ENCODE measurements at regions not wholly inside any gene's neighbourhood (a gene's known extent, or its start where the extent isn't known, plus 50 kb on each side); places are given as distances from the start of the nearest gene placed in this dataset.

GRCh38 chr2:220365023-220365422 lies 737.6 kb downstream of the SLC4A3 start:
- H3K36me3 ChIP-seq = no peaks in the 10 kb centered on the region
- no peak for TF ChIP-seq CTCF (IDR thresholded peaks at IDR 0.05; ENCODE audit: borderline replicate concordance)
- H3K9me3 ChIP-seq (replicated peaks) = peaks cover 17% of the 10 kb centered on the region
- no peaks in the 10 kb centered on the region for H3K4me1 ChIP-seq
- H3K4me3 ChIP-seq = no peak overlapping the region
- intact Hi-C loops (cut with micrococcal nuclease) = no loop called here
- H3K27ac ChIP-seq (replicated peaks) = no peak overlapping the region
- no peaks in the 10 kb centered on the region for H3K27me3 ChIP-seq (ENCODE audit: low read depth)
- DNase-seq = no peak

- Histone ChIP-seq H3K36me3 (no peaks in the 10 kb centered on the region), H3K9me3 (replicated peaks) (peaks cover 15% of the 10 kb centered on the region), H3K4me3 (no peak overlapping the region), H3K27ac (replicated peaks) (no peak overlapping the region), H3K27me3 (ENCODE audit: low read depth) (no peaks in the 10 kb centered on the region), H3K4me1 (no peaks in the 10 kb centered on the region)
- no peak for DNase-seq
- no peak for TF ChIP-seq CTCF (IDR thresholded peaks at IDR 0.05; ENCODE audit: borderline replicate concordance)
- intact Hi-C loops (cut with micrococcal nuclease) = no loop called here
These were observed 739.3 kb downstream of the SLC4A3 start for GRCh38 chr2:220366765-220367164.

GRCh38 chr2:220370764-220371163 lies 743.3 kb downstream of the SLC4A3 start:
- Histone ChIP-seq H3K27me3 (ENCODE audit: low read depth) (no peaks in the 10 kb centered on the region), H3K36me3 (no peaks in the 10 kb centered on the region), H3K27ac (replicated peaks) (no peak overlapping the region), H3K9me3 (replicated peaks) (peaks cover 15% of the 10 kb centered on the region), H3K4me3 (no peak overlapping the region), H3K4me1 (no peaks in the 10 kb centered on the region)
- no peak for TF ChIP-seq CTCF (IDR thresholded peaks at IDR 0.05; ENCODE audit: borderline replicate concordance)
- DNase-seq = no peak
- intact Hi-C loops (cut with micrococcal nuclease) = no loop called here

- no peak for TF ChIP-seq CTCF (IDR thresholded peaks at IDR 0.05; ENCODE audit: borderline replicate concordance)
- no peaks in the 10 kb centered on the region for H3K36me3 ChIP-seq
- peaks cover 15% of the 10 kb centered on the region for H3K9me3 ChIP-seq (replicated peaks)
- H3K4me1 ChIP-seq = no peaks in the 10 kb centered on the region
- H3K27ac ChIP-seq (replicated peaks) = no peak overlapping the region
- no peaks in the 10 kb centered on the region for H3K27me3 ChIP-seq (ENCODE audit: low read depth)
- no peak overlapping the region for H3K4me3 ChIP-seq
- no peak for DNase-seq
- intact Hi-C loops (cut with micrococcal nuclease) = no loop called here
These were observed 743.8 kb downstream of the SLC4A3 start for GRCh38 chr2:220371211-220371610.

GRCh38 chr2:220373878-220374277 lies 746.4 kb downstream of the SLC4A3 start:
- H3K36me3 ChIP-seq = no peaks in the 10 kb centered on the region
- H3K9me3 ChIP-seq (replicated peaks) = no peaks in the 10 kb centered on the region
- no peak overlapping the region for H3K4me3 ChIP-seq
- H3K27ac ChIP-seq (replicated peaks) = no peak overlapping the region
- no peak for DNase-seq
- intact Hi-C loops (cut with micrococcal nuclease) = no loop called here
- no peak for TF ChIP-seq CTCF (IDR thresholded peaks at IDR 0.05; ENCODE audit: borderline replicate concordance)
- H3K27me3 ChIP-seq (ENCODE audit: low read depth) = no peaks in the 10 kb centered on the region
- no peaks in the 10 kb centered on the region for H3K4me1 ChIP-seq

- Histone ChIP-seq H3K4me3 (no peak overlapping the region), H3K27me3 (ENCODE audit: low read depth) (no peaks in the 10 kb centered on the region), H3K27ac (replicated peaks) (no peak overlapping the region), H3K9me3 (replicated peaks) (peaks cover 2% of the 10 kb centered on the region), H3K4me1 (no peaks in the 10 kb centered on the region), H3K36me3 (no peaks in the 10 kb centered on the region)
- intact Hi-C loops (cut with micrococcal nuclease) = no loop called here
- no peak for TF ChIP-seq CTCF (IDR thresholded peaks at IDR 0.05; ENCODE audit: borderline replicate concordance)
- no peak for DNase-seq
These were observed 746.9 kb downstream of the SLC4A3 start for GRCh38 chr2:220374282-220374681.
